Karpas-422 (cell line): ENCODE measurements at regions not wholly inside any gene's neighbourhood (a gene's known extent, or its start where the extent isn't known, plus 50 kb on each side); places are given as distances from the start of the nearest gene placed in this dataset.
"Not testable (repeated sequence)": the region's sequence is repeated elsewhere in the genome, so short reads cannot be mapped to it uniquely, and the experiment has no call there.

ENCODE experiments used
- DNase-seq: peaks from one replicate; pipeline ENCODE4 v3.0.0-alpha.2; 2015
- H2AFZ ChIP-seq: fragments of 200-600 bp; sonication (generic); 2 replicates; pipeline ENCODE4 v1.6.1; 2014; ENCODE audit warnings: antibody characterized with exemption, low read length, mixed read lengths
- H3K27ac ChIP-seq: fragments of 200-600 bp; sonication (generic); 2 replicates; pipeline ENCODE4 v1.5.1; 2014; ENCODE audit warnings: mild to moderate bottlenecking, low read length, moderate library complexity
- H3K27me3 ChIP-seq: fragments of 200-600 bp; sonication (generic); 2 replicates; pipeline ENCODE4 v1.6.1; 2014; ENCODE audit warnings: low read length, mixed read lengths
- H3K36me3 ChIP-seq: fragments of 200-600 bp; sonication (generic); 2 replicates; pipeline ENCODE4 v1.6.1; 2014; ENCODE audit warnings: low read length, mixed read lengths; ENCODE audit not compliant: insufficient read depth
- H3K4me1 ChIP-seq: fragments of 200-600 bp; sonication (generic); 2 replicates; pipeline ENCODE4 v1.6.1; 2014; ENCODE audit warnings: mild to moderate bottlenecking, low read length, mixed read lengths
- H3K4me2 ChIP-seq: fragments of 200-600 bp; sonication (generic); 2 replicates; pipeline ENCODE4 v1.6.1; 2014; ENCODE audit warnings: low read length, low read depth, mild to moderate bottlenecking; ENCODE audit not compliant: poor library complexity, severe bottlenecking
- H3K4me3 ChIP-seq: fragments of 200-600 bp; sonication (generic); 2 replicates; pipeline ENCODE4 v1.5.1; 2014; ENCODE audit warnings: mild to moderate bottlenecking, antibody characterized with exemption, low read length, mixed read lengths
- H3K79me2 ChIP-seq: fragments of 200-600 bp; sonication (generic); 2 replicates; pipeline ENCODE4 v1.6.1; 2014; ENCODE audit warnings: mild to moderate bottlenecking, low read length, mixed read lengths
- H3K9ac ChIP-seq: fragments of 200-600 bp; sonication (generic); 2 replicates; pipeline ENCODE4 v1.6.0; 2014; ENCODE audit warnings: low read length
- H3K9me2 ChIP-seq: fragments of 200-600 bp; sonication (generic), shearing (Covaris generic); replicated peaks from 2 replicates; pipeline ENCODE4 v1.6.0; 2014; ENCODE audit warnings: mild to moderate bottlenecking, low read length, moderate library complexity; ENCODE audit not compliant: insufficient read depth
- H3K9me3 ChIP-seq: fragments of 300-700, 200-600 bp; sonication (generic); 2 replicates; pipeline ENCODE4 v1.6.1; 2014; ENCODE audit warnings: low read length, mixed read lengths
- H4K20me1 ChIP-seq: fragments of 200-600 bp; sonication (generic); 2 replicates; pipeline ENCODE4 v1.6.1; 2014; ENCODE audit warnings: mild to moderate bottlenecking, antibody characterized with exemption, low read length, low read depth; ENCODE audit not compliant: insufficient read depth

DNA sequence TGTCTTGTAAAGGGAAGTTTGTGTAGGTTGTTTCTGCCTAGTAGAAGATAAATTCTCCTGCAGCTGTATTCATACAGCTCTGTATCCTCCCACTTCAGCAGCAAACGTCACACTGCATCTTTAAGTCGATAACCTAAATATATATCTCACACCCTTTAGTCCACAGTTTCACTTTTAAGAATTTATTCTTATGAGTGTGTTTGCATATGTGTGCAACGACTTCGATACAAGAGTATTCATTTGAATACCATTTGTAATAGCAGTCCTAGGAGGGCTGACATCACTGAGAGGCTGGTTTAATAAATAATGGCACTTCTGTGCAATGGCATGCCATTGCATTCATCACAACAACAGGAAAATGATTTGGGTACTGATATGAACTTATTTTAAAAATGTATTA is 63.8 kb upstream of the MSH6 start:
- H2AFZ ChIP-seq: no peak overlapping the region
- H3K27me3 ChIP-seq: no peaks in the 10 kb centered on the region
- no peaks in the 10 kb centered on the region for H4K20me1 ChIP-seq
- no peaks in the 10 kb centered on the region for H3K36me3 ChIP-seq
- H3K9me3 ChIP-seq: no peaks in the 10 kb centered on the region
- H3K9ac ChIP-seq: peak overlapping the region; percentile 71
- peak overlapping the region; percentile 25; the same call in 1 of the 2 replicates for H3K4me3 ChIP-seq
- H3K9me2 ChIP-seq: no peaks in the 10 kb centered on the region
- peaks cover 89% of the 10 kb centered on the region for H3K4me1 ChIP-seq
- peak overlapping the region; percentile 99 for H3K27ac ChIP-seq
- peak overlapping the region; percentile 61 for H3K4me2 ChIP-seq
- H3K79me2 ChIP-seq: no peaks in the 10 kb centered on the region
- DNase-seq: peak; percentile 96

DNA sequence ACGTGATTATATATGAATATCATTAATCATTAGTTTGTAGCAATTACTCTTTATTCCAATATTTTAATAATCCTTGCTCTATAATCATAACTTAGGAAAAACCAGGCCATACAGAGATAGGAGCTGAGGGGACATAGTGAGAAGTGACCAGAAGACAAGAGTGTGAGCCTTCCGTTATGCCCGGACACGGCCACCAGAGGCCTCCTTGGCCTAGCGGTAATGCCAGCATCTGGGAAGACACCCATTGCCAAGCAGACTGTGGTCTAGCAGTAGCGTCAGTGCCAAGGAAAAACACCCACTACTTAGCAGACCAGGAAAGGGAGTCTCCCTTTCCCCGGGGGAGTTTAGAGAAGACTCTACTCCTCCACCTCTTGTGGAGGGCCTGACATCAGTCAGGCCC is 66.6 kb upstream of the MSH6 start:
- DNase-seq: peak; percentile 61
- Histone ChIP-seq H3K9ac (peak overlapping the region; percentile 29; the same call in 1 of the 2 replicates), H3K27ac (peak overlapping the region; percentile 99), H3K4me1 (peaks cover 61% of the 10 kb centered on the region)
- not testable (repeated sequence) for H3K4me3 ChIP-seq, H3K4me2 ChIP-seq, H3K9me3 ChIP-seq, H4K20me1 ChIP-seq, H3K36me3 ChIP-seq, H2AFZ ChIP-seq, H3K9me2 ChIP-seq, H3K27me3 ChIP-seq, H3K79me2 ChIP-seq

DNA sequence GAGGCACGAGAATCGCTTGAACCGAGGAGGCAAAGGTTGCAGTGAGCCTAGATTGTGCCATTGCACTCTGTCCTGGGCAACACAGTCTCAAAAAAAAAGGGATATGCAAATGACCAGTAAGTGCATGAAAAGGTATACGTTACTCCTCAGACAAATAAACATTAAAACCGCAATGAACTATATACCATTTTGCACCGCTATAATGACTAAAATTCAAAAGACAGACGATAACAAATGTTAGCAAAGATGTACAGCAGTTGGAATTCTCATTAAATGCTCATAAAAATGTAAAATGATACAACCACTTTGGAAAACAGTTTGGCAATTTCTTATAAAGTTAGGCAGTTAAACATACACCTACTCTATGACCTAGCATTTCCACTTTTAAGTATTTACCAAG is 67.4 kb upstream of the MSH6 start:
- Histone ChIP-seq H3K79me2 (0 out of 2 replicates have a peak, but pooled peaks cover 4% of the 10 kb centered on the region), H4K20me1 (no peaks in the 10 kb centered on the region), H3K27ac (peak overlapping the region; percentile 99), H3K9ac (peak overlapping the region; percentile 29; the same call in 1 of the 2 replicates), H3K9me3 (no peaks in the 10 kb centered on the region), H3K36me3 (peaks cover 8% of the 10 kb centered on the region), H3K27me3 (no peaks in the 10 kb centered on the region), H2AFZ (no peak overlapping the region), H3K4me1 (peaks cover 55% of the 10 kb centered on the region), H3K4me3 (no peak overlapping the region), H3K4me2 (peak overlapping the region; percentile 34), H3K9me2 (no peaks in the 10 kb centered on the region)
- peak; percentile 39 for DNase-seq

DNA sequence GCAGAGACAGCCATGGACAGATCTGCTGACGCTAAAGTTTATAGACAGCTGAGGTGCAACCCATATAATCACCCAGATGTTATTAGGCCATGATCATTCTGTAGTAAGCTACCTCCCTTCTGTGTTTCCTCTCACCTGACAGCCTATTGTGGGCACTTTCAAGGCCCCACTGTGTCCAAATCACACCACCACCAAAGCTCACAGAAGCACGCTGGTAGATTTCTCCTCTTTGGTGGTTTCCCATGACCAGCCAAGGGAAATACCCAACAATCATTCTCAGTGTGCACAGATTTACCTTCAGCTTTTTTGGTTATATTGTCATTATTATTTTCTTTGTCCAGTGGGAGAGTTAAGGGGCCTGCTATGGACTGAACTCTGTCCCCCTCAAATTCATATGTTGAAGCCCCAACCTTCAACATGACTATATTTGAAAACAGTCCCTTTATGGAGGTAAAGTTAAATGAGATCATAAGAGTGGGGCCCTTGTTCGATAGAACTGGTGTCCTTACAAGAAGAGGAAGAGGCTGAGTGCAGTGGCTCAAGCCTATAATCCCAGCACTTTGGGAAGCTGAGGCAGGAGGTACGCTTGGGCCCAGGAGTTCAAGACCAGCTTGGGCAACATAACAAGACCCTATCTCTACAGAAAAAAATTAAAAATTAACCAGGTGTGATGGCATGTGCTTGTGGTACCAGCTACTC is 74.0 kb upstream of the MSH6 start:
- Histone ChIP-seq H3K27ac (peak overlapping the region; percentile 49), H3K9ac (no peak overlapping the region), H2AFZ (no peak overlapping the region), H3K4me3 (no peak overlapping the region), H3K4me1 (peaks cover 18% of the 10 kb centered on the region), H3K79me2 (peaks cover 29% of the 10 kb centered on the region), H3K9me3 (no peaks in the 10 kb centered on the region), H4K20me1 (no peaks in the 10 kb centered on the region), H3K4me2 (no peak overlapping the region), H3K27me3 (no peaks in the 10 kb centered on the region), H3K36me3 (peaks cover 58% of the 10 kb centered on the region), H3K9me2 (no peaks in the 10 kb centered on the region)
- DNase-seq: peak; percentile 39

DNA sequence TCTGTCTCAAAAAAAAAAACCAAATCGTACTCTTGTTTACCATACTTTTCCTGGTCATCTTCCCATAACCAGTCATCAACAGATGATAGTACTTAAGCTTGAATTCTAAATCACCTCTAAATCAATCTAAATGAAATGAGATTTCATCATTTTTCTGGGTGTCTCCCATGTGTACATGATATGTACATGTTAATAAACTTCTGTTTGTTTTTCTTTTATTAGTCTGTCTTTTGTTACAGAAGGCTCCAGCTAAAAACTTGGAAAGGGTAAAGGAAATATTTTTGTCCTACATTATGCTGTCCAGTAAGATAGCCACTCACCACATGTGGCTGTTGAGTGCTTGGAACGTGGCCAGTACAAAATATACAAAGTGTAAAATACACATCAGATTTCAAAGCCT is 78.7 kb upstream of the MSH6 start:
- Histone ChIP-seq H3K4me3 (no peak overlapping the region), H3K9me3 (no peaks in the 10 kb centered on the region), H4K20me1 (no peaks in the 10 kb centered on the region), H2AFZ (no peak overlapping the region), H3K9me2 (no peaks in the 10 kb centered on the region), H3K36me3 (peaks cover 55% of the 10 kb centered on the region), H3K79me2 (peaks cover 62% of the 10 kb centered on the region), H3K4me2 (no peak overlapping the region), H3K27ac (peak overlapping the region; percentile 99; the same call in 1 of the 2 replicates), H3K4me1 (peaks cover 53% of the 10 kb centered on the region), H3K9ac (no peak overlapping the region), H3K27me3 (no peaks in the 10 kb centered on the region)
- DNase-seq: no peak

DNA sequence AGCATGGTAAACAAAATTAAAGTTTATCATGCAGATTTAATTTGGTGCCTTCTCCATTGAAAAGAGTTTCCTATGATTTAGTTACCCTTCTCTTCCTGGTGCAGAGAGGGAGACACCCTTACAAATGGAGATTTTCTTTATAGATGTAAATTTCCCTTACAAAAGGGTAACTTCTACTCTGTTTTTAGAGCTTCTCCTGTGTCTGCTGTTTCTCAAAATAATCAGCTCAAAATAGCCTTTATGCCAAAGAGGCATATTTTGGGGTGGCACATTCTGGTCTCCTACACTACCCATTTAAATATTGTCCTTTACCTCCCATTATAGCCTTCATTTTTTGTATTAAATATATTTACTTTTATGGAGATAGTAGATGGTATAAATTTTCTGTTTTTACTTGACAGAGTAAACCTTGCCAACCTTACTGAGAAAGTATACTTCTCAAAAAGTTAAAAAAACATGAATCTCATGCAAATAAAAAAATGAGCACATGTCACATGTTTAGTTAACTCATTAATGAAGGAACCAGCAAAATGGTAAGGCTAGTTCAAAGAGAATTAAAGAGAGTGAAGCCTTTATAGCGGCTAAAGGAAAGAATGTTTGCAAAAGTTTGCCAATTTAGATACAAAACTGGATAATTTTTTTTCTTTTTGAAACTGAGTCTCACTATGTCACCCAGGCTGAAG is 83.3 kb upstream of the MSH6 start:
- peak overlapping the region; percentile 68 for H3K4me3 ChIP-seq

DNA sequence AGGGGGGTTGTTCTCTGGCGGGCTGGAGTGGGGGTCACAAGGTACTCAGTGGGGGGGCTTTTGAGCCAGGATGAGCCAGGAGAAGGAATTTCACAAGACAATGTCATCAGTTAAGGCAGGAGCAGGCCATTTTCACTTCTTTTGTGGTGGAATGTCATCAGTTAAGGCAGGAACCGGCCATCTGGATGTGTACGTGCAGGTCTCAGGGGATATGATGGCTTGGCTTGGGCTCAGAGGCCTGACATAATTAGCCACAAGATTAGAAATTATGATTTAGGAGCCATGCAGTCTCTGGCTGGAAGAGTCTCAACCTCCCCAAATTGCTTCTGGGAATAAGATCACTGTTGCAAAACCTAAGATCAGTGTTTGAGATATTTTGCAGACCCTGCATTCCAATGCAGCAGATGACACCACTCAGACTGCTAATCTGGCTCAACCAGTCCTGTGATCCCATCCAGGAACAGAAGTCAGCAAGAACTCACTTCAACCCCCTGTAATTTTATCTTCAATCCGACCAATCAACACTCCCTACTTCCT is 84.4 kb upstream of the MSH6 start:
- Histone ChIP-seq H3K4me1 (peaks cover 88% of the 10 kb centered on the region), H3K27ac (peak overlapping the region; percentile 99), H3K79me2 (peaks cover 64% of the 10 kb centered on the region), H3K9ac (peak overlapping the region; percentile 84), H3K4me3 (peak overlapping the region; percentile 68), H3K36me3 (peaks cover 12% of the 10 kb centered on the region), H3K4me2 (peak overlapping the region; percentile 90)
- not testable (repeated sequence) for H4K20me1 ChIP-seq, H3K9me2 ChIP-seq, H3K27me3 ChIP-seq, H2AFZ ChIP-seq, H3K9me3 ChIP-seq
- peak; percentile 81 for DNase-seq

More for the DNA sequence above, 83.3 kb upstream of the MSH6 start:
- Histone ChIP-seq H3K27ac (peak overlapping the region; percentile 99), H4K20me1 (no peaks in the 10 kb centered on the region), H3K4me2 (peak overlapping the region; percentile 90), H3K9ac (peak overlapping the region; percentile 84), H3K9me2 (no peaks in the 10 kb centered on the region), H2AFZ (no peak overlapping the region), H3K27me3 (no peaks in the 10 kb centered on the region), H3K79me2 (peaks cover 74% of the 10 kb centered on the region), H3K9me3 (no peaks in the 10 kb centered on the region), H3K36me3 (peaks cover 21% of the 10 kb centered on the region), H3K4me1 (peaks cover 77% of the 10 kb centered on the region)
- peak; percentile 86 for DNase-seq

DNA sequence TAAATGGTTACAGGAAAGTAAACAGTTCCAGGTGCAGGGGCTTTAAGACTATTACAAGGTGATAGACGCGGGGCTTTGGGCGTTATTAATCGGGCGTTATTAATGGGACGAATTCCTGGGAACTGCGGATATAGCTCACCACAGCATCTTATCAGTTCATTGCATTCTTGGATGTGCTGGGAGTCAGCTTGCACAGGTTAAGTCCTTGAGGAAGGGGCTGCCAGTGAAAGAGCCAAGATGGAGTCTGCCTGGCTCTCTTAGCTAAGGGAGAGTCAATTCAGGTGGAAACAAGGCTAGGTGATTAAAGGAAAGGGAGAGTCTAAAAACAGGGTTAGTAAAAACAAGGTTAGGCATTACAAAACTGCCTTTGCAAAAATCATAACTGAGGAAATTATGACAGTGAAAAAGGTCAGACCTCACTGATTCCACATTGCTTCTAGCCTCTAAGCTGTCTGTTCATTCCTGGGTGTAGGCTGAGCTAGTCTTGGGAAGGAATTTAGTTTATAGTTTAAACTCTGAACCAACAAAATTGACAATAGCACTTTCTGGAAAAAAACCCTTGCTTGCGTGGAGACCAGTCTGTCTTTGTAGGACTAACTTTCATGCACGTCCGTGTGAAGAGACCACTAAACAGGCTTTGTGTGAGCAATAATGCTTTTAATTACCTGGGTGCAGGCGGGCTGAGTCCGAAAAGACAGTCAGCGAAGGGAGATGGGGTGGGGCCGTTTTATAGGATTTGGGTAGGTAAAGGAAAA is 85.1 kb upstream of the MSH6 start:
- Histone ChIP-seq H3K79me2 (peaks cover 61% of the 10 kb centered on the region), H3K4me1 (peaks cover 95% of the 10 kb centered on the region), H3K9ac (peak overlapping the region; percentile 84), H3K4me3 (peak overlapping the region; percentile 68), H3K4me2 (peak overlapping the region; percentile 90), H3K27ac (peak overlapping the region; percentile 99)
- not testable (repeated sequence) for H2AFZ ChIP-seq, H3K9me3 ChIP-seq, H4K20me1 ChIP-seq, H3K9me2 ChIP-seq, H3K27me3 ChIP-seq, H3K36me3 ChIP-seq
- peak; percentile 67 for DNase-seq
